Liver (tissue), 8 donors: ENCODE measurements at regions not wholly inside any gene's neighbourhood (a gene's known extent, or its start where the extent isn't known, plus 50 kb on each side); places are given as distances from the start of the nearest gene placed in this dataset.

Experiments
- DNase-seq: peaks from one replicate; pipeline ENCODE4 v3.0.0-alpha.2; 2017; ENCODE audit warnings: low spot score
- H3K27ac ChIP-seq, 2 donors: one replicate each; pipeline ENCODE4 v1.7.0; 2013; ENCODE audit warnings: inconsistent platforms in 2 of 2, low read length in 2 of 2, control low read depth in 1 of 2, low read depth in 1 of 2, mild to moderate bottlenecking in 1 of 2
- H3K27me3 ChIP-seq, 4 donors: one replicate each; pipeline versions ENCODE4 v1.6.1 to v1.7.0; 2013; ENCODE audit warnings: low read length in 3 of 4, inconsistent platforms in 1 of 4, mild to moderate bottlenecking in 1 of 4, moderate library complexity in 1 of 4; ENCODE audit not compliant: control insufficient read depth in 4 of 4, insufficient read depth in 4 of 4
- H3K36me3 ChIP-seq, 4 donors: one replicate each; pipeline versions ENCODE4 v1.6.1 to v1.7.0; 2013; ENCODE audit warnings: low read length in 3 of 4, mild to moderate bottlenecking in 3 of 4, low read depth in 1 of 4, moderate library complexity in 1 of 4; ENCODE audit not compliant: control insufficient read depth in 4 of 4, insufficient read depth in 3 of 4
- H3K4me1 ChIP-seq, 4 donors: one replicate each; pipeline versions ENCODE4 v1.6.1 to v1.7.0; 2013; ENCODE audit warnings: low read length in 3 of 4, mild to moderate bottlenecking in 3 of 4, moderate library complexity in 1 of 4; ENCODE audit not compliant: control insufficient read depth in 4 of 4, insufficient read depth in 4 of 4
- H3K4me3 ChIP-seq, 3 donors: one replicate each; pipeline versions ENCODE4 v1.6.1 to v1.7.0; 2013; ENCODE audit warnings: low read length in 3 of 3, control low read depth in 1 of 3, low read depth in 1 of 3, mild to moderate bottlenecking in 1 of 3
- H3K9ac ChIP-seq, 2 donors: one replicate each; pipeline ENCODE4 v1.7.0; 2013; ENCODE audit warnings: low read length in 2 of 2, mild to moderate bottlenecking in 2 of 2, moderate library complexity in 2 of 2, control low read depth in 1 of 2, low read depth in 1 of 2
- H3K9me3 ChIP-seq, 4 donors: one replicate each; pipeline versions ENCODE4 v1.6.1 to v1.7.0; 2013; ENCODE audit warnings: low read length in 3 of 4; ENCODE audit not compliant: control insufficient read depth in 4 of 4
- ATF3 ChIP-seq: IDR thresholded peaks from 2 replicates; pipeline ENCODE4 v1.6.1; 2016; ENCODE audit warnings: antibody characterized with exemption
- CTCF ChIP-seq: fragments of 150-350 bp; IDR thresholded peaks from 2 replicates; pipeline ENCODE4 v1.5.1; 2017; ENCODE audit warnings: improper control_type of control experiment, low read depth, low read length; ENCODE audit not compliant: missing input control
- EGR1 ChIP-seq, 2 donors: IDR thresholded peaks; 2 replicates each; pipeline ENCODE4 v1.6.1; 2016 to 2018; ENCODE audit warnings: antibody characterized with exemption in 2 of 2, low read depth in 2 of 2
- FOXA1 ChIP-seq: IDR thresholded peaks from 2 replicates; pipeline ENCODE4 v1.6.1; 2016; ENCODE audit warnings: antibody characterized with exemption
- FOXA2 ChIP-seq: IDR thresholded peaks from 2 replicates; pipeline ENCODE4 v1.6.1; 2016; ENCODE audit warnings: antibody characterized with exemption
- GABPA ChIP-seq, 2 donors: IDR thresholded peaks in 1 of 2; conservative IDR thresholded peaks in 1 of 2; 2 replicates each; pipeline ENCODE4 v1.6.1; 2016; ENCODE audit warnings: antibody characterized with exemption in 2 of 2, mild to moderate bottlenecking in 1 of 2, moderate library complexity in 1 of 2
- HNF4A ChIP-seq, 2 donors: conservative IDR thresholded peaks; 2 replicates each; pipeline ENCODE4 v1.6.1; 2016; ENCODE audit warnings: antibody characterized with exemption in 2 of 2, mild to moderate bottlenecking in 2 of 2
- HNF4G ChIP-seq: IDR thresholded peaks from 2 replicates; pipeline ENCODE4 v1.6.1; 2016; ENCODE audit warnings: antibody characterized with exemption
- JUND ChIP-seq, 2 donors: IDR thresholded peaks; 2 replicates each; pipeline ENCODE4 v1.6.1; 2016; ENCODE audit warnings: antibody characterized with exemption in 2 of 2
- MAX ChIP-seq: IDR thresholded peaks from 2 replicates; pipeline ENCODE4 v1.6.1; 2016; ENCODE audit warnings: antibody characterized with exemption
- NR2F2 ChIP-seq: IDR thresholded peaks from 2 replicates; pipeline ENCODE4 v1.6.1; 2016; ENCODE audit warnings: antibody characterized with exemption
- RAD21 ChIP-seq, 2 donors: IDR thresholded peaks; 2 replicates each; pipeline ENCODE4 v1.6.1; 2016; ENCODE audit warnings: antibody characterized with exemption in 2 of 2, mild to moderate bottlenecking in 2 of 2
- REST ChIP-seq: IDR thresholded peaks from 2 replicates; pipeline ENCODE4 v1.6.1; 2016; ENCODE audit warnings: antibody characterized with exemption, mild to moderate bottlenecking
- RXRA ChIP-seq, 2 donors: IDR thresholded peaks; 2 replicates each; pipeline ENCODE4 v1.6.1; 2017 to 2018; ENCODE audit warnings: antibody characterized with exemption in 2 of 2, mild to moderate bottlenecking in 1 of 2
- TAF1 ChIP-seq: conservative IDR thresholded peaks from 2 replicates; pipeline ENCODE4 v1.6.1; 2016; ENCODE audit warnings: antibody characterized with exemption, mild to moderate bottlenecking
- YY1 ChIP-seq: IDR thresholded peaks from 2 replicates; pipeline ENCODE4 v1.6.1; 2016; ENCODE audit warnings: antibody characterized with exemption, mild to moderate bottlenecking
- ZBTB33 ChIP-seq: IDR thresholded peaks from 2 replicates; pipeline ENCODE4 v1.6.1; 2016; ENCODE audit warnings: antibody characterized with exemption
- WGBS: extraction: QIAGEN DNeasy Blood & Tissue Kit; methylation state at CpG from one replicate; pipeline ENCODE4 v1.1.7; 2013; 5-methylcytosine and 5-hydroxymethylcytosine counted together
- donor health status: healthy.
- donor health status: healthy.
- donor health status: healthy.
- donor health status: healthy.
- donor health status: healthy.

GRCh38 chr2:107407974-107408373, 418.7 kb upstream of the RGPD4 start:
- H3K9ac ChIP-seq: no peak overlapping the region
- TF ChIP-seq HNF4A (conservative IDR thresholded peaks at IDR 0.05) (no peak), RXRA (IDR thresholded peaks at IDR 0.05) (no peak), MAX (no peak), HNF4G (no peak), CTCF (no peak), RAD21 (IDR thresholded peaks at IDR 0.05) (no peak), FOXA1 (no peak), ZBTB33 (no peak), NR2F2 (no peak), EGR1 (IDR thresholded peaks at IDR 0.05; ENCODE audit: low read depth in 2 of 2) (no peak), FOXA2 (no peak), GABPA (IDR thresholded peaks at IDR 0.05 in 1 of 2, conservative IDR thresholded peaks at IDR 0.05 in 1 of 2) (no peak), YY1 (no peak), JUND (IDR thresholded peaks at IDR 0.05) (no peak), REST (no peak), TAF1 (no peak), ATF3 (no peak)
- no peak overlapping the region for H3K27ac ChIP-seq

GRCh38 chr2:107411267-107411666, 415.4 kb upstream of the RGPD4 start:
- Histone ChIP-seq H3K27me3 (no peaks in the 10 kb centered on the region), H3K4me3 (no peak overlapping the region), H3K4me1 (no peaks in the 10 kb centered on the region), H3K36me3 (no peaks in the 10 kb centered on the region), H3K27ac (no peak overlapping the region), H3K9ac (no peak overlapping the region), H3K9me3 (no peaks in the 10 kb centered on the region)
- no peak for DNase-seq
- 61% methylated on average over 2 of the region's 2 CpGs for WGBS
- TF ChIP-seq YY1 (no peak), NR2F2 (no peak), EGR1 (IDR thresholded peaks at IDR 0.05; ENCODE audit: low read depth in 2 of 2) (no peak), MAX (no peak), FOXA2 (no peak), ZBTB33 (no peak), HNF4G (no peak), TAF1 (no peak), RAD21 (IDR thresholded peaks at IDR 0.05) (no peak), FOXA1 (no peak), REST (no peak), JUND (IDR thresholded peaks at IDR 0.05) (no peak)

More at GRCh38 chr2:107407974-107408373, 418.7 kb upstream of the RGPD4 start:
- DNase-seq: no peak
- 74% methylated on average over 2 of the region's 2 CpGs for WGBS
- Histone ChIP-seq H3K9me3 (no peaks in the 10 kb centered on the region), H3K27me3 (no peaks in the 10 kb centered on the region), H3K4me3 (no peak overlapping the region), H3K4me1 (no peaks in the 10 kb centered on the region), H3K36me3 (no peaks in the 10 kb centered on the region)
